HUES6 (cell line): ENCODE measurements at regions not wholly inside any gene's neighbourhood (a gene's known extent, or its start where the extent isn't known, plus 50 kb on each side); places are given as distances from the start of the nearest gene placed in this dataset.
"Not testable (repeated sequence)": the region's sequence is repeated elsewhere in the genome, so short reads cannot be mapped to it uniquely, and the experiment has no call there.

Source experiments
- H3K27ac ChIP-seq: 2 replicates; pipeline ENCODE4 v1.7.0; 2013; ENCODE audit warnings: low read depth, mild to moderate bottlenecking, low read length, inconsistent platforms
- H3K27me3 ChIP-seq: 2 replicates; pipeline ENCODE4 v1.6.1; 2013; ENCODE audit warnings: low read length; ENCODE audit not compliant: control insufficient read depth, insufficient read depth
- H3K36me3 ChIP-seq: 2 replicates; pipeline ENCODE4 v1.6.1; 2013; ENCODE audit warnings: low read length; ENCODE audit not compliant: control insufficient read depth, insufficient read depth
- H3K4me1 ChIP-seq: 2 replicates; pipeline ENCODE4 v1.6.1; 2013; ENCODE audit warnings: low read length; ENCODE audit not compliant: control insufficient read depth, insufficient read depth
- H3K4me3 ChIP-seq: 2 replicates; pipeline ENCODE4 v1.5.1; 2013; ENCODE audit warnings: low read depth, low read length
- H3K9ac ChIP-seq: one replicate; pipeline ENCODE4 v1.6.1; 2013; ENCODE audit warnings: mild to moderate bottlenecking, low read length
- H3K9me3 ChIP-seq: 2 replicates; pipeline ENCODE4 v1.6.1; 2013; ENCODE audit warnings: low read depth, low read length; ENCODE audit not compliant: control insufficient read depth, insufficient read depth

GRCh38 chr2:177002983-177003382, 209.6 kb upstream of the HNRNPA3 start:
- H3K27me3 ChIP-seq: no peaks in the 10 kb centered on the region
- H3K9me3 ChIP-seq: peaks cover 13% of the 10 kb centered on the region
- H3K27ac ChIP-seq: no peak overlapping the region
- peaks cover 10% of the 10 kb centered on the region for H3K4me1 ChIP-seq
- H3K9ac ChIP-seq: no peak overlapping the region
- no peaks in the 10 kb centered on the region for H3K36me3 ChIP-seq
- no peak overlapping the region for H3K4me3 ChIP-seq

- H3K4me3 ChIP-seq, H3K9ac ChIP-seq, H3K36me3 ChIP-seq, H3K27me3 ChIP-seq, H3K4me1 ChIP-seq, H3K27ac ChIP-seq: not testable (repeated sequence)
- peaks cover 19% of the 10 kb centered on the region for H3K9me3 ChIP-seq
These were observed 204.9 kb upstream of the HNRNPA3 start for GRCh38 chr2:177007726-177008125.

GRCh38 chr2:177008662-177009061, 203.9 kb upstream of the HNRNPA3 start:
- H3K9ac ChIP-seq, H3K4me3 ChIP-seq, H3K27ac ChIP-seq, H3K36me3 ChIP-seq, H3K4me1 ChIP-seq, H3K27me3 ChIP-seq: not testable (repeated sequence)
- peaks cover 19% of the 10 kb centered on the region for H3K9me3 ChIP-seq

- Histone ChIP-seq H3K4me3 (no peak overlapping the region), H3K9me3 (peaks cover 19% of the 10 kb centered on the region), H3K9ac (no peak overlapping the region), H3K36me3 (no peaks in the 10 kb centered on the region), H3K27ac (no peak overlapping the region), H3K4me1 (no peaks in the 10 kb centered on the region), H3K27me3 (no peaks in the 10 kb centered on the region)
These were observed 202.4 kb upstream of the HNRNPA3 start for GRCh38 chr2:177010146-177010545.

GRCh38 chr2:177010861-177011260, 201.7 kb upstream of the HNRNPA3 start:
- Histone ChIP-seq H3K4me3 (no peak overlapping the region), H3K36me3 (no peaks in the 10 kb centered on the region), H3K9me3 (peaks cover 19% of the 10 kb centered on the region), H3K4me1 (no peaks in the 10 kb centered on the region), H3K27ac (no peak overlapping the region), H3K9ac (no peak overlapping the region), H3K27me3 (no peaks in the 10 kb centered on the region)

GRCh38 chr2:177014946-177015345, 197.6 kb upstream of the HNRNPA3 start:
- Histone ChIP-seq H3K4me1 (no peaks in the 10 kb centered on the region), H3K4me3 (no peak overlapping the region), H3K27ac (no peak overlapping the region), H3K9me3 (no peaks in the 10 kb centered on the region), H3K27me3 (no peaks in the 10 kb centered on the region), H3K36me3 (no peaks in the 10 kb centered on the region), H3K9ac (no peak overlapping the region)

- H3K36me3 ChIP-seq: no peaks in the 10 kb centered on the region
- no peaks in the 10 kb centered on the region for H3K9me3 ChIP-seq
- H3K9ac ChIP-seq: no peak overlapping the region
- H3K27ac ChIP-seq: no peak overlapping the region
- no peaks in the 10 kb centered on the region for H3K4me1 ChIP-seq
- H3K27me3 ChIP-seq: no peaks in the 10 kb centered on the region
- no peak overlapping the region for H3K4me3 ChIP-seq
These were observed 197.2 kb upstream of the HNRNPA3 start for GRCh38 chr2:177015356-177015923.

GRCh38 chr2:177020524-177021119, 192.0 kb upstream of the HNRNPA3 start:
- H3K9me3 ChIP-seq: no peaks in the 10 kb centered on the region
- H3K36me3 ChIP-seq: no peaks in the 10 kb centered on the region
- H3K4me3 ChIP-seq: no peak overlapping the region
- no peak overlapping the region for H3K9ac ChIP-seq
- 0 out of 2 replicates have a peak, but pooled peaks cover 4% of the 10 kb centered on the region for H3K4me1 ChIP-seq
- no peak overlapping the region for H3K27ac ChIP-seq
- H3K27me3 ChIP-seq: no peaks in the 10 kb centered on the region

- Histone ChIP-seq H3K27me3 (no peaks in the 10 kb centered on the region), H3K36me3 (no peaks in the 10 kb centered on the region), H3K27ac (no peak overlapping the region), H3K9me3 (no peaks in the 10 kb centered on the region), H3K4me1 (0 out of 2 replicates have a peak, but pooled peaks cover 4% of the 10 kb centered on the region), H3K9ac (no peak overlapping the region), H3K4me3 (no peak overlapping the region)
These were observed 190.8 kb upstream of the HNRNPA3 start for GRCh38 chr2:177021706-177022343.

GRCh38 chr2:177024765-177025164, 187.8 kb upstream of the HNRNPA3 start:
- H3K4me3 ChIP-seq: no peak overlapping the region
- no peaks in the 10 kb centered on the region for H3K27me3 ChIP-seq
- H3K9me3 ChIP-seq: no peaks in the 10 kb centered on the region
- no peak overlapping the region for H3K27ac ChIP-seq
- H3K36me3 ChIP-seq: no peaks in the 10 kb centered on the region
- H3K9ac ChIP-seq: no peak overlapping the region
- H3K4me1 ChIP-seq: 0 out of 2 replicates have a peak, but pooled peaks cover 4% of the 10 kb centered on the region

- Histone ChIP-seq H3K9me3 (no peaks in the 10 kb centered on the region), H3K4me3 (no peak overlapping the region), H3K4me1 (0 out of 2 replicates have a peak, but pooled peaks cover 4% of the 10 kb centered on the region), H3K9ac (no peak overlapping the region), H3K36me3 (no peaks in the 10 kb centered on the region), H3K27me3 (no peaks in the 10 kb centered on the region), H3K27ac (no peak overlapping the region)
These were observed 186.3 kb upstream of the HNRNPA3 start for GRCh38 chr2:177026253-177026652.
